Activated T-cell treated with anti-CD3 and anti-CD28 coated beads, Interleukin-2, amount 50 U/mL, for 4 hours (primary cell): ENCODE measurements at regions not wholly inside any gene's neighbourhood (a gene's known extent, or its start where the extent isn't known, plus 50 kb on each side); places are given as distances from the start of the nearest gene placed in this dataset.

Experiments
- ATAC-seq, 2 donors: fragments of 200-7000 bp; cut with Tn5 transposase; one replicate each; pipeline ENCODE4 v1.10.0; 2021
- DNase-seq: peaks from one replicate; pipeline ENCODE4 v3.0.0-alpha.2; 2020
- H3K27me3 Mint-ChIP-seq: one replicate; pipeline ENCODE4 v1.8.0; 2021; ENCODE audit warnings: low read depth, mixed read lengths
- H3K36me3 Mint-ChIP-seq: one replicate; pipeline ENCODE4 v1.8.0; 2022; ENCODE audit warnings: mixed read lengths; ENCODE audit not compliant: insufficient read depth
- H3K4me1 Mint-ChIP-seq: one replicate; pipeline ENCODE4 v1.8.0; 2021; ENCODE audit warnings: low read depth, mixed read lengths
- H3K4me3 Mint-ChIP-seq: one replicate; pipeline ENCODE4 v1.8.0; 2021; ENCODE audit warnings: mild to moderate bottlenecking, moderate library complexity, mixed read lengths
- H3K9me3 Mint-ChIP-seq: one replicate; pipeline ENCODE4 v1.8.0; 2021; ENCODE audit warnings: mixed read lengths

DNA sequence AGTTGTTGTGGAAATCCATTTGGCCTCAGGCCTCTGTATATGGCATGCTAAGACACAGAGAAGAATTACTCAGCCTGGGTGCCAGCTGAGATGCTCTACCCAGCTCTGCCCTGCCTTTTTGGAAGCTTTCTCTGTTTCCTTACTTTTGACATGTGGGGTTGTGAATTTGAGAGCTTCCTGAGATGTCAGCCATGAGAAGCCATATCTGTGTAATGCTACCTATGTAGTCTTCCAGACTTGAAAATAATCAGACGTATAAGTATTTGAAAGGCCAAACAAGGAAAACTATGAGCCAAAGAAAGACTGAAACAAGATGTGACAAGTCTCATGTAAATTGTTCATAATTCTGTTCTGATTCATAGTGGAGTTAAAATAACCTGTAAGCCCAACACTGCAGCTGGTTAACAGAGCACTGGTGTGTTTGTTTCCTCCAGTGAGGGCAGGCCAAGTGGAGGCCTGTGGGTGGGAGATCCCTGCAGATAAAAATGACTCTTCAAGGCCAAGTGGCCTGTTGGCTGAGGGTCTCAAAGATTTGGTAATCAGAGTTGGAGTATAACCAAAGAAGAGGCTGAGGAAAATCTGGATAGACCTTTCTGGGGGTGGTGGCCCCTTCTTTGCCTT, 94.0 kb downstream of the TMX1 start:
- Mint-ChIP-seq H3K4me1 (no peaks in the 10 kb centered on the region), H3K9me3 (no peaks in the 10 kb centered on the region), H3K27me3 (peaks cover 26% of the 10 kb centered on the region), H3K4me3 (no peak overlapping the region), H3K36me3 (no peaks in the 10 kb centered on the region)
- DNase-seq (no peak), ATAC-seq (no peak)

DNA sequence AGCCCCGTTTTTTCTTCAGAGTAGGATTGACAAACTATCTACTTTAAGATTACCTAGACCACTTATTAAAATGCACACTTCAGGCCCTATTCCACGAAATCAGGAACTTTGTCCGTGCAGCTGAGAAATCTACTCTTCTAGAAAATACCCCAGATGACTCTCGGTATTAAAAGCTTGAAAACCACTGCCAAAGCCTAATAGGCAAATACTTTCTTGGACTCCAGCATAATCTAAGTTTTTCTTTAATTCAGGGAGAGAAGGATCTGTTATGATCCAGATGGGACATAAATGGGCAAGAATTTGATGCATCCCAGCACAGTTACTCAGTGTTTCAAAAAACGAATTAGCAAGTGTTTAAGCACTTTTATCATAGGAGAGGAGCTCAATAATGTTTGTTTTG, 94.5 kb downstream of the TMX1 start:
- Mint-ChIP-seq H3K9me3 (no peaks in the 10 kb centered on the region), H3K36me3 (no peaks in the 10 kb centered on the region), H3K4me3 (no peak overlapping the region), H3K4me1 (no peaks in the 10 kb centered on the region), H3K27me3 (peaks cover 26% of the 10 kb centered on the region)
- DNase-seq (no peak), ATAC-seq (no peak)

DNA sequence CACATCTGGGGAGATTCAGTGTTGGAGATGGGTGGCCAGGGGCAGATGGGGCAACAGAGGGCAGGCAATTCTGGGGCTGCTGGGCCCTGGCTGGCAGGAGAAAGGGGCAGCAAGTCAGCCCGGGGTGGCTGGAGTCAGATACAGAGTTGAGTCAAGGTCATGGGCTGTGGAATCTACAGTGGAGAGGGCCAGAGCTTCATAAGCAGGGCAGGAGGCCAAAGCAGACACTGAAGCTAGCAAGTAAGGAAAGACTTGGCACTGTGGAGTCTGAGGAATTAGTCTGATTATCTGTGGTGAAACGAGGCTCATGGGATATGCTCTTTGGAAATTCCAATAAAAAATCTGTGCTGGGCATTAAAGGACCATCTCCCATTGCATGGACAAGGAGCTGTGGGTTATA, 95.5 kb downstream of the TMX1 start:
- Mint-ChIP-seq H3K9me3 (no peaks in the 10 kb centered on the region), H3K4me1 (no peaks in the 10 kb centered on the region), H3K27me3 (peaks cover 20% of the 10 kb centered on the region), H3K36me3 (no peaks in the 10 kb centered on the region), H3K4me3 (no peak overlapping the region)
- ATAC-seq, result no peak
- DNase-seq, result no peak

DNA sequence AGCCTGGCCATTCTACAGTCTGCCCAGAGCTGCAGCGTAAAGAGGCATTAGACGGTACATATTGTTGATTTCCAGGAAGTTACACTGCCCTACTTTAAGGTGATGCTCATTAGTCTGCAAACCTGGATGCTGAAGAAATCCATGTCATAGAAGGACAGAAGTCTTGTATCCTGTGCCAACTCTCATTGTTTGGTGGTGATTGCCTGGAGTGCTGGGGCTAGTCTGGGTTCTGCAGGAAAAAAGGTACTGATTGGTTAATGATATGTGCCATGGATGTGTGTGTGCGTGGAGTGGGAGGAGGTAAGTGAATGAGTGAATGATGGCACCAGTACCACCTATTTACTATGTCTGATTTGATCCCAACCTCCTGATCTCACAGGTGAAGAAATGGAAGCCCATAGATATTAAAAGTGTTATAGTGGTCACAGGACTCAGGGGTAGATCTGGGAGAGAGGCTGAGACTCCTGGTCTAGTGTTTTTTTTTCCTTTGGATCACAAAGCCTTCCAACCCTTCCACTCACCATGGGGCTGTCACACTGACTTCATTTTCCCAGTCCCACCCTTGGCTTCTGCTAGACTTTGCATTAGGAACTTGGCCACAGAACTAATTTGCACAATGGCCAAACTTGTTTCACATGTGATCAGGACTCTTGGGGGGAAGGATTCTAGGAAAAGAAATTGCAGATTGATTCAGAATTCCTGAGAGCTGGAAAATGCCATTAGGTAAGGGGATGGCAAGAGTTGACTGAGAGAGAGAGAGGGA, 96.1 kb downstream of the TMX1 start:
- Mint-ChIP-seq H3K27me3 (peaks cover 16% of the 10 kb centered on the region), H3K36me3 (no peaks in the 10 kb centered on the region), H3K4me3 (no peak overlapping the region), H3K9me3 (no peaks in the 10 kb centered on the region), H3K4me1 (no peaks in the 10 kb centered on the region)
- DNase-seq (no peak), ATAC-seq (no peak)

DNA sequence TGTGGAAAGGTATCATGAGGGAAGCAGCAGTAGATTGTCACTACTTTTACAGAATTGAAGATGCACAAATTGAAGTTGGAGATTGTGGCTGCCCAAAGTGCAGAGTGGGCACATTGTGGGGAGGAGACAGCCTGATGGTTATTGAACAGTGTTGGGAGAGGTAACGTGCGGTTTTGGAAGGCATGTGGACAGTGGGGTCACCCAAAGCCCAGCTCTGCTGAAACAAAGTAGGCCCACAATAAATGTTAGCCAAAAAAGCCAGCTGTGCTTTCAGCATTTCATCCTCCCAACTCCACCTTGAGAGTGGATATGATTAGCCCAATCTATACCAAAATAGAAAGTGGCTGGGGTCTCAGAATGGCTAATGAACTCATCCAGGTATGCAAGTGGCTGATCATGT, 96.7 kb downstream of the TMX1 start:
- Mint-ChIP-seq H3K27me3 (peaks cover 15% of the 10 kb centered on the region), H3K9me3 (no peaks in the 10 kb centered on the region), H3K4me3 (no peak overlapping the region), H3K36me3 (no peaks in the 10 kb centered on the region), H3K4me1 (no peaks in the 10 kb centered on the region)
- ATAC-seq, result no peak
- DNase-seq, result no peak

DNA sequence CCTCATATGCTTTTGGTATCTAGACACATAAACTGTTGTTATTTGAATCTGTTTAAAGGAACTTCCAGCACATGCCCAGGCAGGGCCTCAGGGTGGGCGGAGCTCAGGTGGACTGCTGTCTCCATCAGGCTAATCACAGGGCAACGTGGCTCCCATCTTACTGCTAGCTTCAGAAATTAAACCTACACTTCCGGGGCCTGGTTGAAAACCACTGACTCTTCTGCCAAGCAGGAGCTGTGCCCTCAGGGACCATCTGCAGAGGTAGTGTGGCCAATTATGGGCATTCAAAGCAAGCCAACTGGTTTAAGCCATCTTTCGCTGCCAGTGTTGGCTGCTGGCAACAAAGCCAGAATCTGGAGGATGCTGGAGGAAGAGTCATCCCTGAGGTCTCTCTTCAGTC, 97.5 kb downstream of the TMX1 start:
- ATAC-seq (no peak), DNase-seq (no peak)
- H3K4me3 Mint-ChIP-seq, result no peak overlapping the region
- no peaks in the 10 kb centered on the region for H3K4me1 Mint-ChIP-seq
- H3K27me3 Mint-ChIP-seq, result peaks cover 9% of the 10 kb centered on the region
- no peaks in the 10 kb centered on the region for H3K36me3 Mint-ChIP-seq
- no peaks in the 10 kb centered on the region for H3K9me3 Mint-ChIP-seq

DNA sequence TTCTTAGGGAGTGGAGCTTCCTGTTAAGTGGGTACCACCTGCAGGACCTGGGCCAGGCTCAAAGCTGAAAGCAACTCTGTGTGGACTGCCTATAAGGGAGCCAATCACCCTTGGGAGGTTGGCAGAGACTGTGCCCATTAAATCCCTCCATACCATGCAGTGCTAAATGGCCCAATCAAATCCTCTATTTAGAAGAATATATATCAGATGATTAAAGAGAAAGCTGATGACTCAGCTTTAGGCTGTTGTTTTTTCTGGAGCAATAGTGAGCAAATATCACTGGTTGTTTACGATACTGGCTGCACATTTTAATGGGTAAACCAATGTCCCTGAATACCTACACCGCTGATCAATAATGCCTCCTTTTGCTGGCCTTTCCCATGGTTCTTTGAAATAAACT, 101.3 kb downstream of the TMX1 start:
- H3K4me1 Mint-ChIP-seq, result no peaks in the 10 kb centered on the region
- DNase-seq (no peak), ATAC-seq (no peak)
- peaks cover 3% of the 10 kb centered on the region for H3K27me3 Mint-ChIP-seq
- H3K9me3 Mint-ChIP-seq, result peaks cover 8% of the 10 kb centered on the region
- H3K36me3 Mint-ChIP-seq, result no peaks in the 10 kb centered on the region
- H3K4me3 Mint-ChIP-seq, result no peak overlapping the region

DNA sequence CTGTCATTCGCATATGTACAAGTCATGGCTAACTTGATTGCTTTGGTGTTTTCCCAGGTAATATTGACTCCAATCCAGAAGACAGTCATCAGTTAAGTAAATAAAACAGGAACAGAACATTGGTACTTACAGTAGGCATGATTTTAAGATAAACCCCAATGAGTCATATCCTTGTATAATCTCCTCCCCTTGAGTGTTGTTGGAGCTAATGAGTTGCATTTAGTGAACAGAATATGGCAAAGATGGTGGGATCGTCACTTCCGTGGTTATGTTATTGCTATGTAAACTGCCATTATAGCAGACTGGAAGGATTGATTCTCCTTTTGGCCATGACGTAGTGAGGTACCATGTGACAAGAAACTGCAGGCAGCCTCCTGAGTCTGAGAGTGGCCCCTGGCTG, 102.2 kb downstream of the TMX1 start:
- no peaks in the 10 kb centered on the region for H3K36me3 Mint-ChIP-seq
- peaks cover 3% of the 10 kb centered on the region for H3K27me3 Mint-ChIP-seq
- no peaks in the 10 kb centered on the region for H3K4me1 Mint-ChIP-seq
- no peak for DNase-seq
- ATAC-seq, result no peak
- H3K9me3 Mint-ChIP-seq, result peaks cover 8% of the 10 kb centered on the region
- H3K4me3 Mint-ChIP-seq, result no peak overlapping the region

DNA sequence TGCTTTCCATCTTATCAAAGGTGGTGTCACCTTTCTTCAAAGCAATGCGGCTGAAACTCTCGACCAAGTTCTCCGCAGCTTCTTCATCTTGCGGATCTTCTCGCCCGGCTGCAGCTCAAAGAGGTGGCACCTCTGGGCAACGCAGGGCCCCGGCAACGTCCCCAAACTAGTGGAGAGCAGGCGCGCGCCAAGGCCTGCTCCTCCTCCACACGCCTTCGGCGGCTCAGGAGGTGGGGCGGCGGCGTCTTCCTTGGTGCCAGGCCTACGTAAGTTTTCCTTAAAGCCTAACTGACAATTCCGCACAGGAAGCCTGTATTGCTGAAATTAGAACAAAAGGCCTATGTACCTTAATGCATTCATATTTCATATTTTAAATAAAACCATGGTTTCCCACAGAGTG, 112.0 kb downstream of the TMX1 start:
- Mint-ChIP-seq H3K9me3 (peaks cover 9% of the 10 kb centered on the region), H3K4me3 (no peak overlapping the region), H3K36me3 (no peaks in the 10 kb centered on the region), H3K27me3 (peaks cover 4% of the 10 kb centered on the region), H3K4me1 (no peaks in the 10 kb centered on the region)
- ATAC-seq (no peak), DNase-seq (no peak)

DNA sequence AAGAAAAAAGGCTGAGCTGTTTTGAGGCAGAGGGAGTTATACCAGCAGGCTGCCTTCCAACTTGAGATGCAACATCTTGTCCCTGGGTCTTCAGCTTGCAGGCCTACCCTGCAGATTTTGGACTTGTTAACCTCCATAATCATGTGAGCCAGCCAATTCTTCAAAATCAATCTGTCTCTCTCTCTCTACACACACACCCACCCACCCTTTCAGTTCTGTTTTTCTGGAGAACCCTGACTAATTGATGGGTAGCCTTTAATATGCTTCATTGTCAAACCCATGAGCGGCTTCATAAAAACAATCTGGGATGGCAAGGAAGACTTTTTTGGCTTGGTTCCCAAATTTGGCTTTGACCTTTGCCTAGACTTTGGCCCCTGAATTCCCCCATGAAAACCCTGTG, 113.9 kb downstream of the TMX1 start:
- Mint-ChIP-seq H3K4me1 (no peaks in the 10 kb centered on the region), H3K36me3 (no peaks in the 10 kb centered on the region), H3K27me3 (peaks cover 4% of the 10 kb centered on the region), H3K9me3 (peaks cover 3% of the 10 kb centered on the region), H3K4me3 (no peak overlapping the region)
- no peak for DNase-seq
- ATAC-seq, result no peak

DNA sequence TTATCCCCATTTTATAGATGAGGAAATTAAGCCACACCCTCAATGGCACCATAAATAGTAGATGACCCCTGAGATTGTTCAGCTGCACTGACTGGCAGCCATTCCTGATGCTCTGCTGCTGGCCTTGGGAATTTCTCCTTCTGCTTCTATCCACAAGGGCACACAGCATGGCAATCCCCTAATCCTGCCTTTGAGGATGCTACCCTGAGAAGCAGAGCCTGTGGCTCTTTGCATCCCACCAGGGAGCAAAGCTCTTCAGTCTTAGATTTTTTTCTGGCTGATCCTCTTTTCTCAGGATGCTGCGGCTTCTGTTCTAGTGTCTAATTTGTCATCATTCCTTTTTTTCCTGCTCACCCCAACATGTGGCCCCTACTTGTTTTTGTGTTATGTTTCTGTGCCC, 114.8 kb downstream of the TMX1 start:
- H3K36me3 Mint-ChIP-seq, result no peaks in the 10 kb centered on the region
- no peak for ATAC-seq
- no peaks in the 10 kb centered on the region for H3K4me1 Mint-ChIP-seq
- H3K4me3 Mint-ChIP-seq, result no peak overlapping the region
- H3K27me3 Mint-ChIP-seq, result peaks cover 4% of the 10 kb centered on the region
- no peak for DNase-seq
- no peaks in the 10 kb centered on the region for H3K9me3 Mint-ChIP-seq

DNA sequence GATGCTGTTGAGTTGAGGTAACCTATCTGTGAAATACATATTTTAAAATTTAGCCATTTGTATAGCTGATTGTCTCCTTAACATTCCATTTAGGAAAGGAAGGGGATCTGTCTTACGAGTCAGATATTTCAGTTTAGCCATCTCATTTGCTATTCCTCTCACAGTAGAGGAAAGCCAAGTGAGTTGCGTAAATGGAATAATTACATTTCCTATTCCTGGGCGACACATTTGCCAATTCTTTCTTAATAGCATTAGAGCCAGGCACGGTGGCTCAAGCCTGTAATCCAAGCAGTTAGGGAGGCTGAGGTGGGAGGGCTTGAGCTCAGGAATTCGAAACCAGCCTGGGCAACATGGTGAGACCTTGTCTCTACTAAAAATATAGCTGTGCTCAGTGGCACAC, 116.3 kb downstream of the TMX1 start:
- peaks cover 7% of the 10 kb centered on the region for H3K27me3 Mint-ChIP-seq
- no peaks in the 10 kb centered on the region for H3K36me3 Mint-ChIP-seq
- no peaks in the 10 kb centered on the region for H3K9me3 Mint-ChIP-seq
- no peaks in the 10 kb centered on the region for H3K4me1 Mint-ChIP-seq
- ATAC-seq (no peak), DNase-seq (no peak)
- no peak overlapping the region for H3K4me3 Mint-ChIP-seq

DNA sequence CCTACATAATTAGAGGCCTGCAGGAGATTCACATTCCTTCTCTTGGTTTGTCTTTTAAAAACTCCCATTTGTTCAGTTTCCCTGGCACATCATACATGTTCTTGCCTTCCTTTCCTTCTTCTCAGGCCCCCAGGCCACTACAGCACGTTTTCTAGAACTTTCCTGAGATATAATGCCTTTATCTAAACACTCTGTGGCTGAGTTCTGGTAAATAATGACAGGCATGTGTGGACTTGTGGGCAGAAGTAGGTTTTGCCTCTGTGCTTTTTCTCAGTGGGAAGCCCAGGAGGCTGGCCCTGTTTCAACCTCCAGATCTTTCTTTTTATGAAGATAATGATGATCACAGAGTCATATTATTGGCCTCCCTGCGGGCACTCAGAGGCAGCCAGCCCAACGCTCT, 117.2 kb downstream of the TMX1 start:
- no peak overlapping the region for H3K4me3 Mint-ChIP-seq
- no peaks in the 10 kb centered on the region for H3K4me1 Mint-ChIP-seq
- H3K9me3 Mint-ChIP-seq, result no peaks in the 10 kb centered on the region
- ATAC-seq (no peak), DNase-seq (no peak)
- peaks cover 8% of the 10 kb centered on the region for H3K27me3 Mint-ChIP-seq
- no peaks in the 10 kb centered on the region for H3K36me3 Mint-ChIP-seq

DNA sequence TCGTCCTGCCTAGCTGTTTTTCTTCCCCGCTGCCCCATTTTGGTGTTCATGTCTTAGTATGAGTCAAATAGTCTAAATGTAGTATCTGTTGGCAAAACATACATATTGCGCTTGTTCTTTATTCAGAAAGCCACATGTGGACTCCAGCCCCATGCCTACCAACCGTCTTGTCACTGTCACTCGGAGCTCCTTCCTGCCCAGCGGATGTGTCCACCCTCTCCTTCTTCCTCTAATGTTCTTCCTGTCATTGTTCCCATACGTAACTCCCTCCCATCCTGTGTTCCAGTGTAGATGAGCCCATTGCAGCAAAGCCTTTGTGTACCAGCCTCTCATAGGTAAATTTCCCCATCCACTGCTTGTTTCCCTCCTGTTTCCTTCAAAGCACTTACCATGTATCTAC, 120.5 kb downstream of the TMX1 start:
- H3K4me1 Mint-ChIP-seq, result no peaks in the 10 kb centered on the region
- H3K4me3 Mint-ChIP-seq, result no peak overlapping the region
- H3K27me3 Mint-ChIP-seq, result peaks cover 5% of the 10 kb centered on the region
- no peaks in the 10 kb centered on the region for H3K9me3 Mint-ChIP-seq
- ATAC-seq, result no peak
- no peak for DNase-seq
- no peaks in the 10 kb centered on the region for H3K36me3 Mint-ChIP-seq

DNA sequence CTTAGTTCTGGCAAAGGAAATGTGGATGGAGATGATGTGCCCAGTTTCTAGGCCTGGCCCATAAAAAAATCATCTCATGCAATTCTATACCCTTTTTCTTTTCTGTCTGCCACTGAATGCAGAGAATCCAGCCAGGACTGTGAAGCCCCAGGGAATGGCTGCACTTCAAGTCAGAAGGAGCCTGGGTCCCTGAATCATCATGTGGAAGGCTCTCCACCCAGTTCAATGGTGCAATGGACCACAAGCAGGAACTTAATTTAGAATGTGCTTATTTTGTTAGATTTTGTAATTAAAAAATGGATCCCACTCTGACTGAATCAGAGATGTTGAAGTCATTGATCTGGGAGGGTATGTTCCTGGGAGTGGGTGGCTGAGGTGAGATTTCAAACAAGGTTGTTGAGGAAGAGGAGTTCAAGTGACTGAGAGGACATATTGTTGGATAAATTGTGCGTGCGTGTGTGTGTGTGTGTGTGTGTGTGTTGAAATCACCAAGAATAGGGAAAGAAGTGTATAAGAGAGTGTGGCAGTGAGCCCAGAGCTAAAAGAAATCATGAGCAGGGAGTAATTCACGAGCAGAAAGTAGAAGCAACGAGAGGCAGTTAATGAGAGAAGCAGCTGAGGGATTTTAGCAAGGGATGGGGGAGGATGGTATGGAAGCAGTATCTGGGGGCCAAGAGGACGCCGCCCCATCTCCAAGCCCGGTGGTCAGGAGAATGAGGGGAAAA, 125.4 kb downstream of the TMX1 start:
- Mint-ChIP-seq H3K4me3 (no peak overlapping the region), H3K9me3 (no peaks in the 10 kb centered on the region)
- no peak for ATAC-seq

More for the DNA sequence above, 125.4 kb downstream of the TMX1 start:
- DNase-seq, result no peak
- H3K36me3 Mint-ChIP-seq, result no peaks in the 10 kb centered on the region
- peaks cover 12% of the 10 kb centered on the region for H3K27me3 Mint-ChIP-seq
- H3K4me1 Mint-ChIP-seq, result no peaks in the 10 kb centered on the region
